Activated CD4-positive, alpha-beta memory T cell treated with anti-CD3 and anti-CD28 coated beads for 36 hours (primary cell): ENCODE measurements at regions not wholly inside any gene's neighbourhood (a gene's known extent, or its start where the extent isn't known, plus 50 kb on each side); places are given as distances from the start of the nearest gene placed in this dataset.

ENCODE experiments used
- CTCF ChIA-PET: fragments of 350-600 bp; sonication (Branson Sonifier 250); formaldehyde crosslinking; loops from one replicate; lab custom pipeline; 2021; ENCODE audit warnings: antibody characterized with exemption, inconsistent platforms; lab: Charles Lee
- POLR2A ChIA-PET: fragments of 350-600 bp; sonication (Branson Sonifier 250); formaldehyde crosslinking; loops from one replicate; lab custom pipeline; 2021; ENCODE audit warnings: antibody characterized with exemption; lab: Charles Lee
- DNase-seq: peaks from one replicate; pipeline ENCODE4 v3.0.0-alpha.2; 2020
- H3K27ac Mint-ChIP-seq: one replicate; pipeline ENCODE4 v1.8.0; 2021; ENCODE audit warnings: mixed read lengths
- H3K27me3 Mint-ChIP-seq: one replicate; pipeline ENCODE4 v1.8.0; 2021; ENCODE audit warnings: mixed read lengths
- H3K36me3 Mint-ChIP-seq: one replicate; pipeline ENCODE4 v1.8.0; 2021; ENCODE audit warnings: mixed read lengths
- H3K4me1 Mint-ChIP-seq: one replicate; pipeline ENCODE4 v1.8.0; 2021; ENCODE audit warnings: low read depth, mixed read lengths
- H3K4me3 Mint-ChIP-seq: one replicate; pipeline ENCODE4 v1.8.0; 2021; ENCODE audit warnings: mild to moderate bottlenecking, mixed read lengths
- H3K9me3 Mint-ChIP-seq: one replicate; pipeline ENCODE4 v1.8.0; 2021; ENCODE audit warnings: mixed read lengths
- intact Hi-C: fragments of 100-400 bp; cut with micrococcal nuclease; formaldehyde crosslinking; loops from one replicate; pipeline ENCODE4 v1.15.1; 2023

- Mint-ChIP-seq H3K9me3 (no peaks in the 10 kb centered on the region), H3K36me3 (no peaks in the 10 kb centered on the region), H3K27me3 (peaks cover 2% of the 10 kb centered on the region), H3K4me3 (no peak overlapping the region), H3K27ac (no peak overlapping the region), H3K4me1 (no peaks in the 10 kb centered on the region)
- ChIA-PET CTCF (no interaction called here), POLR2A (no interaction called here)
- DNase-seq: no peak
- intact Hi-C loops: no loop called here
Observed at GRCh38 chr9:99623780-99624364, 197.8 kb upstream of the NR4A3 start.

DNA sequence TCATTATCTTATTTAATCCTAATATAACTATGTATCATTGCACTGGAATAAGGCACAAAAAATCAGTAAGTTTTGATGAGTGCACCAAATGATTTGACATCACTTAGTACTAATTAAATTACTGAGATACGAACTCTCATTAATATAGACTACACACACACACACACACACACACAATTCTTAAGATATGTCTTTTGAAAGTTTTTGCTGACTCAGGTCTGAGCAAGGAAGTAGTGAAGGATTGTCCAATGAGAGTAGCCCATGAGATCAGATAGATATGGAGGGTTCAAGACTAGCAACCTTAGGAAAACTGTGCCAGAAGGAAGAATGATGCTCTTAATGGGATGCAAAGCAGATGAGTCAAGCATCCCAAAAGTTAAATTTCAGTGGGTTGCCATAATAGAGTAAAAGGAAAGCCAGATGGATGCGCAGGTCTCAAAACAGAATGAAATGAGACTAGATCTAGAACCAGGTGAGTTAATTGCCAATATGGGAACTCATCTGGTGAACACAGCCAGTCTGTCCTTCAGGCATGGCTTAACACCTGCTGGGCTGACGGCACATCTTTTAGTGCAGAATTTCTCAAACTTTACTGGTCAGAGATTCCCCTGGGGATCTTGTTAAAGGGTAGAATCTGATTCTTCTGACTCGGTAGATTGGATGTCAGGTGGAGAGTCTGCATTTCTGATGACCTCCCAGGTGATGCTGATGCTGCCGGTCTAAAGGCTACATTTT, 197.0 kb upstream of the NR4A3 start:
- ChIA-PET POLR2A (no interaction called here), CTCF (no interaction called here)
- Mint-ChIP-seq H3K4me3 (no peak overlapping the region), H3K27ac (no peak overlapping the region), H3K9me3 (no peaks in the 10 kb centered on the region), H3K4me1 (no peaks in the 10 kb centered on the region), H3K27me3 (no peaks in the 10 kb centered on the region), H3K36me3 (no peaks in the 10 kb centered on the region)
- intact Hi-C loops: no loop called here
- no peak for DNase-seq

GRCh38 chr9:99626426-99626825, 195.3 kb upstream of the NR4A3 start:
- no peaks in the 10 kb centered on the region for H3K27me3 Mint-ChIP-seq
- ChIA-PET CTCF (no interaction called here), POLR2A (no interaction called here)
- no peak for DNase-seq
- H3K27ac Mint-ChIP-seq: no peak overlapping the region
- no peaks in the 10 kb centered on the region for H3K36me3 Mint-ChIP-seq
- H3K4me1 Mint-ChIP-seq: no peaks in the 10 kb centered on the region
- intact Hi-C loops: no loop called here
- H3K4me3 Mint-ChIP-seq: no peak overlapping the region
- H3K9me3 Mint-ChIP-seq: no peaks in the 10 kb centered on the region

DNA sequence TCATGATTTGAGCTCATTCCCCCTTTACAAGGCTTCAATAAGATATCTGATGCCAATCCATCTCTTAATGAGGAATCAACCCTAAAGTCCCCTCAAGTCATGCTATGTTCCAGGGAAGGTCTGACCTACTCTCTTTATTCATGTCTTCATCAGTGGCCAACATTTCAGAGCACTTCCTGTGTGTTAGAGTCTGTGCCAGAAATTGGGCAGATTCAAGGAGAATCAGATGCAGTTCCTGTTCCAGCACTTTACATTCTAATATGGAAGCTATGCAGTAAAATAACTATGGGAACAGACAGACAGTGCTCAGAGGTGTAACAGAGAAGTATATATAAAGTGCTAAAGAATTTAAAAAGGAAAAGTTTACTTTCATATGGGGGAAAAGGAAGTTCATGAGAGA, 193.4 kb upstream of the NR4A3 start:
- no peaks in the 10 kb centered on the region for H3K4me1 Mint-ChIP-seq
- no peak overlapping the region for H3K27ac Mint-ChIP-seq
- no peak overlapping the region for H3K4me3 Mint-ChIP-seq
- no peaks in the 10 kb centered on the region for H3K27me3 Mint-ChIP-seq
- no peaks in the 10 kb centered on the region for H3K9me3 Mint-ChIP-seq
- POLR2A ChIA-PET: no interaction called here
- intact Hi-C loops: no loop called here
- CTCF ChIA-PET: no interaction called here
- no peak for DNase-seq
- no peaks in the 10 kb centered on the region for H3K36me3 Mint-ChIP-seq

DNA sequence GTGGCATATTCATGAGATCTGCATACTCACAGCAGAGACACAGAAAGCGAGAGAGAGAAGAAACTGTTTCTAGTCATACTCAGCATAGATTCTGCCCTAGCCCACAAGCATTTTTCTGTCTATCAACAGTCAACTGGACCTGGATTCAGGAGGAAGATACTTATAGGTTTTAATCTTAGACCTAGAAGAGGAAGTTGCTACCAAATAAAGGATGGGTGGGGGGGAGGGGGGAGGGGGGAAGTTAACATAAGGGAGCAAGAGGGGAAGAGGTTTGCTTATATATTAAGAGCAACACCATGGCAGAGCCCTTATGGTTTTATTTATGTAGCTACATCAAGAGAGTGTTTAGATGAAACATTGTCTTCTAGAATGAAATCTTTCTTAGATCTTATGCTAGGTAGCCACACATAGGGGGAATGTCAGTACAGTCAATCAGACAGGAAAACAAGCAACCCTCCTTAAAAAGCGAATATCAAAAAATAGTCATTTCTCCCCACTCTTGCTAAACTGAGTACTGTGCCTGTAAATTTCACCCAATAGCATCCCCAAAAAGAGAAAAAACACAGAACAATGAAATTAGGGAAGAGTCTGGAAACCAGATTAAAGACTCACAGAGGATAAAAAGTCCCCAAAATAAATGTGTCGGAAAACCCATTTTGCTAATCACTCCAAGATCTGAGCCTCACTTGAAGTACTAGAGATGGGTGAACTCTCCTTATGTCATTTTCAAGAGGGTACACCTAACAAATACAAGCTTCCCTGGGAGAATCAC, 192.7 kb upstream of the NR4A3 start:
- intact Hi-C loops: no loop called here
- CTCF ChIA-PET: no interaction called here
- H3K27me3 Mint-ChIP-seq: peaks cover under 1% of the 10 kb centered on the region
- no peak for DNase-seq
- no peak overlapping the region for H3K27ac Mint-ChIP-seq
- H3K4me3 Mint-ChIP-seq: no peak overlapping the region
- POLR2A ChIA-PET: no interaction called here
- H3K4me1 Mint-ChIP-seq: no peaks in the 10 kb centered on the region
- H3K36me3 Mint-ChIP-seq: no peaks in the 10 kb centered on the region
- no peaks in the 10 kb centered on the region for H3K9me3 Mint-ChIP-seq

DNA sequence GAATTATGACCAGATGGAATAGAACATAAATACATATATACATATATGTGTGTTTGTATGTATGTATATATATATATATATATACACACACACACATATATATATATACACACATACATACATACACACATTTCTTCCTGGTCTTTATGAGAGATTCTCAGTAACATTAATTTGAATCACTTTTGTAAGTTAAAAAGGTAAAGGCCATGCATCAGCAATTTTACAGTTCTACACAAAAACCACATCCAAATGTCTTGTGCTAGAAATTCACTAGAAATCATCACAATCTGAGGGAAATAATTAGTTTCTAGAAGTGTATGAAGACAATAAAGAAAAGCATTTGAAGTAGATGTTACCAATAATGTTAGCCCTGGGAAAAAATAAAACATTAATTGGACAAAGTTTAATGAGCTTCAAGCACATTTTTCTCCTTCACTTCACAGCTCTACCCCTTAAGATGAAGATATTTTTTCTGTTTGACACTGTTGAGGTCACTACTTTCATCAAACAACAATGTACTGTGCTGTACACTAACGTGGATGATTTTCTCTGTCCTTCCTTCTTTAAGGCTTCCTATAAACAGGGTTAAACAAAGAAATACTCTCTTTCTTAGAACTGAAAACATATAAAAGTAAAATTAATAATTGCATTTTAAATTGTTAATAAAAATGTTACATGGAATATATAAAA, 189.2 kb upstream of the NR4A3 start:
- no peaks in the 10 kb centered on the region for H3K9me3 Mint-ChIP-seq
- ChIA-PET CTCF (no interaction called here), POLR2A (no interaction called here)
- H3K27me3 Mint-ChIP-seq: peaks cover 3% of the 10 kb centered on the region
- no peaks in the 10 kb centered on the region for H3K36me3 Mint-ChIP-seq
- no peak for DNase-seq
- no peaks in the 10 kb centered on the region for H3K4me1 Mint-ChIP-seq
- no peak overlapping the region for H3K4me3 Mint-ChIP-seq
- intact Hi-C loops: no loop called here
- H3K27ac Mint-ChIP-seq: no peak overlapping the region

GRCh38 chr9:99633265-99633664, 188.4 kb upstream of the NR4A3 start:
- Mint-ChIP-seq H3K36me3 (no peaks in the 10 kb centered on the region), H3K27me3 (peaks cover 3% of the 10 kb centered on the region), H3K4me1 (no peaks in the 10 kb centered on the region), H3K4me3 (no peak overlapping the region), H3K9me3 (no peaks in the 10 kb centered on the region), H3K27ac (no peak overlapping the region)
- CTCF ChIA-PET: no interaction called here
- POLR2A ChIA-PET: no interaction called here
- no peak for DNase-seq
- intact Hi-C loops: no loop called here

- peaks cover 5% of the 10 kb centered on the region for H3K27me3 Mint-ChIP-seq
- CTCF ChIA-PET: no interaction called here
- no peaks in the 10 kb centered on the region for H3K4me1 Mint-ChIP-seq
- intact Hi-C loops: no loop called here
- POLR2A ChIA-PET: interaction anchor here (0.6 kb wide), 1 partner anchor 1689 kb away, joined by 3 read pairs; no protein-coding TSS in a partner anchor
- no peak overlapping the region for H3K27ac Mint-ChIP-seq
- DNase-seq: no peak
- H3K4me3 Mint-ChIP-seq: no peak overlapping the region
- H3K36me3 Mint-ChIP-seq: no peaks in the 10 kb centered on the region
- no peaks in the 10 kb centered on the region for H3K9me3 Mint-ChIP-seq
Observed at GRCh38 chr9:99634186-99634585, 187.5 kb upstream of the NR4A3 start.

DNA sequence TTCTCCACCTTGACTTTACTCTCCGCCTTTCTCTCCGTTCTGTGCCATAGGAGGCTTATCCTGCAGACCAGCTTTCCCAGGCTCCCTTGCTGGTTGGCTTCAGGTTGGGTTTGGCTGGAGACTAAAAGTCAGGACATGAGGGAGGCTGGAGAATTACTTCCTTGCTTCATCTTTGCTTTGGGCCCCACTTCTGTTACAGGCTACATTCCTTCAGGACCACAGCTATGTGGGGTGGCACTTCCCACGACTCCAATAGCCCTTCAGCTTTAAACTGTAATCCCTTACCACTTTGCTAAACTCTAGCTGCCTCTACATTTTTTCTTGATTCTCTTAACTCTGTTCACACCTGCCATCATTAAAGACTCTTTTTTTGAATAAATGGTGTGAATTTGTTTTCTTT, 186.7 kb upstream of the NR4A3 start:
- POLR2A ChIA-PET: no interaction called here
- Mint-ChIP-seq H3K4me3 (no peak overlapping the region), H3K36me3 (no peaks in the 10 kb centered on the region), H3K27ac (no peak overlapping the region), H3K27me3 (peaks cover 5% of the 10 kb centered on the region), H3K4me1 (no peaks in the 10 kb centered on the region), H3K9me3 (no peaks in the 10 kb centered on the region)
- no peak for DNase-seq
- intact Hi-C loops: no loop called here
- CTCF ChIA-PET: no interaction called here

- Mint-ChIP-seq H3K27me3 (peaks cover 5% of the 10 kb centered on the region), H3K36me3 (no peaks in the 10 kb centered on the region), H3K27ac (no peak overlapping the region), H3K9me3 (peaks cover 4% of the 10 kb centered on the region), H3K4me3 (no peak overlapping the region), H3K4me1 (no peaks in the 10 kb centered on the region)
- POLR2A ChIA-PET: no interaction called here
- CTCF ChIA-PET: no interaction called here
- no peak for DNase-seq
- intact Hi-C loops: no loop called here
Observed at GRCh38 chr9:99637641-99638040, 184.0 kb upstream of the NR4A3 start.

DNA sequence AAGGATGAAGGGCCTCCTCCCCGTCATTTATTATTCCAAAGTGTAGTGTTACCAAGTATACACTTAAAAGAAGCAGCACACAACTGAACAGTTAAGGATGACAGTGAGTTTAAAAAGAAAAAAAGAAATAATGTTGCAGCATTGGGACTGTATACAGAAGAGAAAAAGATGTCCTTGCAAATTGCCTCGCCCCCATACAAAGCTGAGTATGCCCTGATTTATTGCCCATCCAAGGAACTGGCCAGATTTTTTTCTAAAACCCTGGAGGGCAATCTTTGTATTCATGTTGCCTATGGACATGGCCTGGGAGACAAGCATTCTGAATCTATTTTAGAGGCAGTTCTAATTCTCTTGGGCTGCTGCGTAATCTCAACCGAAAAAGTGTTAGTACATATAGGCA, 182.7 kb upstream of the NR4A3 start:
- H3K27ac Mint-ChIP-seq: no peak overlapping the region
- H3K36me3 Mint-ChIP-seq: no peaks in the 10 kb centered on the region
- H3K9me3 Mint-ChIP-seq: peaks cover 4% of the 10 kb centered on the region
- POLR2A ChIA-PET: no interaction called here
- H3K27me3 Mint-ChIP-seq: peaks cover 5% of the 10 kb centered on the region
- CTCF ChIA-PET: no interaction called here
- DNase-seq: no peak
- intact Hi-C loops: no loop called here
- H3K4me3 Mint-ChIP-seq: no peak overlapping the region
- H3K4me1 Mint-ChIP-seq: no peaks in the 10 kb centered on the region

DNA sequence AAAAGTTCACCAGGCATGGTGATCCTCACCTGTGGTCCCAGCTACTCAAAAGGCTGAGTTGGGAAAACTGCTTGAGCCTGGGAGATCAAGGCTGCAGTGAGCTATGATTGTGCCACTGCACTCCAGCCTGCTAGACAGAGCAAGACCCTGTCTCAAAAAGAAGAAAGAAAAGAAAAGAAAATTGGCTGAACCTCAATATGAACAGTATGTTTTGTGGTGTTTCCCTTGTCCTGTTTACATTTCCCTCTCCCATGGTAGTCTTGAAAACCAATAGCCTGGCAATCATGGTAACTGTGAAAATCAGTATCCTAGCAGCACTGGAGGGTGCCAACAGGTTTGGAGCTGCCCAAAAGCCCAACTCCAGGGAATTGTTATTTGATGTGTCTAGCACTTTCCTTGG, 174.1 kb upstream of the NR4A3 start:
- no peak for DNase-seq
- Mint-ChIP-seq H3K4me3 (no peak overlapping the region), H3K36me3 (no peaks in the 10 kb centered on the region), H3K9me3 (no peaks in the 10 kb centered on the region), H3K27me3 (peaks cover 1% of the 10 kb centered on the region), H3K4me1 (no peaks in the 10 kb centered on the region), H3K27ac (no peak overlapping the region)
- ChIA-PET POLR2A (no interaction called here), CTCF (no interaction called here)
- intact Hi-C loops: no loop called here
